Osteoblast (primary cell): ENCODE measurements at regions not wholly inside any gene's neighbourhood (a gene's known extent, or its start where the extent isn't known, plus 50 kb on each side); places are given as distances from the start of the nearest gene placed in this dataset.

Experiments
- DNase-seq: peaks from one replicate; pipeline ENCODE4 v3.0.0; 2011; ENCODE audit warnings: low spot score, mixed read lengths; ENCODE audit not compliant: insufficient read length; ENCODE audit errors: missing footprints
- H2AFZ ChIP-seq: 2 replicates; pipeline ENCODE4 v1.6.0; 2011; ENCODE audit warnings: mild to moderate bottlenecking, low read length
- H3K27ac ChIP-seq: 2 replicates; pipeline ENCODE4 v1.5.1; 2011; ENCODE audit warnings: mild to moderate bottlenecking, low read depth, low read length, moderate library complexity
- H3K27me3 ChIP-seq: 2 replicates; pipeline ENCODE4 v1.6.0; 2012; ENCODE audit warnings: mild to moderate bottlenecking, control low read depth, inconsistent platforms, low read length, moderate library complexity; ENCODE audit not compliant: insufficient read depth
- H3K36me3 ChIP-seq: 2 replicates; pipeline ENCODE4 v1.5.1; 2011; ENCODE audit warnings: mild to moderate bottlenecking, low read length, control low read depth, moderate library complexity; ENCODE audit not compliant: insufficient read depth
- H3K4me1 ChIP-seq: 2 replicates; pipeline ENCODE4 v1.5.1; 2011; ENCODE audit warnings: mild to moderate bottlenecking, low read length, control low read depth, moderate library complexity; ENCODE audit not compliant: insufficient read depth
- H3K4me2 ChIP-seq: 2 replicates; pipeline ENCODE4 v1.6.0; 2011; ENCODE audit warnings: mild to moderate bottlenecking, low read length; ENCODE audit not compliant: insufficient read depth
- H3K4me3 ChIP-seq: fragments of 200-600 bp; sonication (generic); 3 replicates; pipeline ENCODE4 v1.5.1; 2012; ENCODE audit warnings: mild to moderate bottlenecking, low read length, inconsistent platforms; ENCODE audit not compliant: insufficient read depth
- H3K79me2 ChIP-seq: 2 replicates; pipeline ENCODE4 v1.6.0; 2012; ENCODE audit warnings: mild to moderate bottlenecking, low read length, control low read depth, inconsistent platforms; ENCODE audit not compliant: insufficient read depth
- H3K9me3 ChIP-seq: 2 replicates; pipeline ENCODE4 v1.5.1; 2011; ENCODE audit warnings: low read depth, low read length, control low read depth
- H4K20me1 ChIP-seq: 2 replicates; pipeline ENCODE4 v1.6.0; 2012; ENCODE audit warnings: mild to moderate bottlenecking, low read length, control low read depth; ENCODE audit not compliant: insufficient read depth
- TF ChIP-seq, protein P1 (sequence below): IDR thresholded peaks from 2 replicates; pipeline ENCODE4 v1.5.1; 2011; ENCODE audit warnings: mild to moderate bottlenecking, low read depth, low read length, moderate library complexity; ENCODE audit errors: extremely low read depth

DNA sequence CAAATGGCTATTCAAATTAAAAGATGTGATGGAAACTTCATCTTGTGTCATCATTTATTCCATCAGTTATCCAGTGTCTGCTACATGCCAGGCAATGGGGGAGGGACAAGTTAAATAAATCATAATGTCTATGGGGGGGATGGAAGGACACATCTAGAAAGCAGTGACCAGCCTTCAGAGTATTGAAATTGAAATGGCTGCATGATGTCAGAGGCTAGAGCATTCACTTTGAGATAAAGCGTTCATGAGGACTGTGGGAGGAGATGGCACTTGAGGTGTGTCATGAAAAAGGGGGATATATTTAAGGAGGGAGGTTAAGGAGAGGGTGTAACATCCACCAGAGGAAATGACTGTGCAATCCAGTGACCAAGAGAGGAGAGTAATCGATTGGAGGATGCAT lies 50.6 kb downstream of the SLIT2 start:
- H4K20me1 ChIP-seq = no peaks in the 10 kb centered on the region
- no peak overlapping the region for H3K27ac ChIP-seq
- no peak overlapping the region for H2AFZ ChIP-seq
- no peak overlapping the region for H3K4me3 ChIP-seq
- peaks cover 48% of the 10 kb centered on the region for H3K79me2 ChIP-seq
- H3K4me2 ChIP-seq = no peak overlapping the region
- peaks cover 23% of the 10 kb centered on the region for H3K4me1 ChIP-seq
- TF ChIP-seq, protein P1, sequence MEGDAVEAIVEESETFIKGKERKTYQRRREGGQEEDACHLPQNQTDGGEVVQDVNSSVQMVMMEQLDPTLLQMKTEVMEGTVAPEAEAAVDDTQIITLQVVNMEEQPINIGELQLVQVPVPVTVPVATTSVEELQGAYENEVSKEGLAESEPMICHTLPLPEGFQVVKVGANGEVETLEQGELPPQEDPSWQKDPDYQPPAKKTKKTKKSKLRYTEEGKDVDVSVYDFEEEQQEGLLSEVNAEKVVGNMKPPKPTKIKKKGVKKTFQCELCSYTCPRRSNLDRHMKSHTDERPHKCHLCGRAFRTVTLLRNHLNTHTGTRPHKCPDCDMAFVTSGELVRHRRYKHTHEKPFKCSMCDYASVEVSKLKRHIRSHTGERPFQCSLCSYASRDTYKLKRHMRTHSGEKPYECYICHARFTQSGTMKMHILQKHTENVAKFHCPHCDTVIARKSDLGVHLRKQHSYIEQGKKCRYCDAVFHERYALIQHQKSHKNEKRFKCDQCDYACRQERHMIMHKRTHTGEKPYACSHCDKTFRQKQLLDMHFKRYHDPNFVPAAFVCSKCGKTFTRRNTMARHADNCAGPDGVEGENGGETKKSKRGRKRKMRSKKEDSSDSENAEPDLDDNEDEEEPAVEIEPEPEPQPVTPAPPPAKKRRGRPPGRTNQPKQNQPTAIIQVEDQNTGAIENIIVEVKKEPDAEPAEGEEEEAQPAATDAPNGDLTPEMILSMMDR = no peak
- no peaks in the 10 kb centered on the region for H3K36me3 ChIP-seq
- no peaks in the 10 kb centered on the region for H3K27me3 ChIP-seq
- no peaks in the 10 kb centered on the region for H3K9me3 ChIP-seq
- DNase-seq = no peak

DNA sequence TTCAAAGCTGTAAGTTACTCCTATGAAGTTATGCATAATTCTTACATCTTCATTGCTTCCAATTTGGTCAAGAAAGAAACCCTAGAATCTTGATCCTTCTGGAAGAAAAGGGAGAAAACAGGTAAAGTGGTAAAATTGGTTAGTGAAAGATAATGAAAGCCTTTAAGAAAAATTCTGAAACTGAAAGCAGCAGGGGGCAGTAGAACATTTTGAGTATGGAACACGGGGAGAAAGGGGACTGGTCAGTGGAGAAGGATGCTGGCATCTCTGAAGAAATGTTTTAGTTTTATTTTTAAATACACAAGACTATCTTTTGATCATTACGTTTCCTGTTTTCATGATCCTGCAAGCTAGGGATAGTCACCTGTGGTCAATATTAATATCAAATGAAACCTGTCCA lies 54.3 kb downstream of the SLIT2 start:
- DNase-seq = no peak
- Histone ChIP-seq H3K4me3 (no peak overlapping the region), H3K79me2 (peaks cover 47% of the 10 kb centered on the region), H3K27ac (no peak overlapping the region), H4K20me1 (no peaks in the 10 kb centered on the region), H3K4me1 (peaks cover 3% of the 10 kb centered on the region), H3K27me3 (no peaks in the 10 kb centered on the region), H3K9me3 (no peaks in the 10 kb centered on the region), H3K36me3 (no peaks in the 10 kb centered on the region), H3K4me2 (peak overlapping the region; percentile 24), H2AFZ (no peak overlapping the region)
- TF ChIP-seq, protein P1 = peak; percentile 63

DNA sequence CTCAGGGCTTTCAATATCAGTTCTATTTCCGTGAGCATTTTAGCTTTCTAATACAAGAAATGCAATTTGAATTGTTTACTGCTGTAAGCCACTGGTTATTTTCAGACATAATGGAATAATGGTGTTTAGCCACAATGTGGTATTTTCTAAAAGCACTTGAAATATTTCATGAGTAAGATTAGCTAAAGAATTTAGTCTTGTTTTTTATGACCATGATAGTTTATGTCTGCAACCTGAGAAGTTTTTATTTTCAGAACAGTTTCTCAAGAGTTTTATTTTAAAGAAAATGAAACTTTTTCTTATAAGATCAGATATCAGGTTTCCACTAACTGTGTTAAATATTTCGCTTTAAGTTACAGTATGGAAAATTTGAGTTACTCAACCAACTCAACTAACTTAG lies 60.2 kb downstream of the SLIT2 start:
- Histone ChIP-seq H3K4me1 (peaks cover 2% of the 10 kb centered on the region), H3K27ac (no peak overlapping the region), H3K4me2 (no peak overlapping the region), H3K79me2 (peaks cover 44% of the 10 kb centered on the region), H3K27me3 (no peaks in the 10 kb centered on the region), H4K20me1 (no peaks in the 10 kb centered on the region), H3K36me3 (no peaks in the 10 kb centered on the region), H3K9me3 (no peaks in the 10 kb centered on the region), H2AFZ (no peak overlapping the region), H3K4me3 (no peak overlapping the region)
- DNase-seq = no peak
- TF ChIP-seq, protein P1 = no peak

DNA sequence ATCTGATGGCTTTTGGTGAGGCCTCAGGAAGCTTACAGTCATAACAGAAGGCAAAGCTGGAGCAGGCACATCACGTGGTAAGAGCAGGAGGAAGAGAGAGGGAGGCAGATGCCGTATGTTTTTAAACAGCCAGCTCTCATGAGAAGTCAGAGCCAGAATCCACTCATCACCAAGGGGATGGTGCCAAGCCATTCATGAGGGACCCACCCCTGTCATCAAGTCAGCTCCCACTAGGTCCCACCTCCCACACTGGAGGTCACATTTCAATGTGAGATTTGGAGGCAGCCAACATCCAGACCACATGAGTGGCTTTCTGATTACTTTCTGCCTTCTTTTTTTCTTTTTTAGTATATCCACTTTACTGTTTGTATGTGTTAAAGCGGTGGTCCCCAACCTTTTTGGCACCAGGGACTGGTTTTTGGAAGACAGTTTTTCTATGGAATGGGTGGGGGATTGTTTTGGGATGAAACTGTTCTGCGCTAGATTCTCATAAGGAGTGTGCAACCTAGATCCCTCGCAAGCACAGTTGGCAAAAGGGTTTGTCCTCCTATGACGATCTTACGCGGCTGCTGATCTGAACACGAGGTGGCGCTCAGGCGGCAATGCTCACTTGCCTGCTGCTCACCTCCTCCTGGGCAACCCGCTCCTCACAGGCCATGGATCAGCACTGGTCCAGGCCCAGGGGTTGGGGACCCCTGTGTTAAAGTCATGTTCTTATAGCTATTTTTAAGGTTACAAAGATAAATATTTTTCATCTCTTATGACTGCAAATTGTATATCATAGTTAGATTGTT lies 61.7 kb downstream of the SLIT2 start:
- Histone ChIP-seq H3K36me3 (no peaks in the 10 kb centered on the region), H3K4me3 (no peak overlapping the region), H3K9me3 (no peaks in the 10 kb centered on the region), H3K27me3 (no peaks in the 10 kb centered on the region), H3K4me2 (no peak overlapping the region), H4K20me1 (no peaks in the 10 kb centered on the region), H3K79me2 (peaks cover 49% of the 10 kb centered on the region), H3K4me1 (peaks cover 14% of the 10 kb centered on the region), H3K27ac (no peak overlapping the region), H2AFZ (peak overlapping the region; percentile 44)
- TF ChIP-seq, protein P1 = no peak
- no peak for DNase-seq
